Globus pallidus (tissue), 1 donor: ENCODE measurements at regions not wholly inside any gene's neighbourhood (a gene's known extent, or its start where the extent isn't known, plus 50 kb on each side); places are given as distances from the start of the nearest gene placed in this dataset.
"Not testable (repeated sequence)": the region's sequence is repeated elsewhere in the genome, so short reads cannot be mapped to it uniquely, and the experiment has no call there.

Source experiments
- DNase-seq: peaks from one replicate; pipeline ENCODE4 v3.0.0-alpha.2; 2015; ENCODE audit warnings: low spot score

GRCh38 chr12:116430911-116431565 is 128.1 kb upstream of the MAP1LC3B2 start:
- no peak for DNase-seq

- no peak for DNase-seq
Measured at GRCh38 chr12:116431677-116432300, 127.4 kb upstream of the MAP1LC3B2 start.

- no peak for DNase-seq
Measured at GRCh38 chr12:116432314-116432750, 126.8 kb upstream of the MAP1LC3B2 start.

- DNase-seq, result no peak
Measured at GRCh38 chr12:116433249-116433648, 125.9 kb upstream of the MAP1LC3B2 start.

GRCh38 chr12:116434155-116435011 is 124.8 kb upstream of the MAP1LC3B2 start:
- no peak for DNase-seq

GRCh38 chr12:116435984-116436383 is 123.2 kb upstream of the MAP1LC3B2 start:
- no peak for DNase-seq

GRCh38 chr12:116436561-116437249 is 122.5 kb upstream of the MAP1LC3B2 start:
- DNase-seq, result no peak

GRCh38 chr12:116441292-116441691 is 117.9 kb upstream of the MAP1LC3B2 start:
- peak; percentile 14 for DNase-seq

GRCh38 chr12:116442304-116442703 is 116.9 kb upstream of the MAP1LC3B2 start:
- no peak for DNase-seq

GRCh38 chr12:116442946-116443345 is 116.2 kb upstream of the MAP1LC3B2 start:
- DNase-seq, result no peak

- no peak for DNase-seq
Measured at GRCh38 chr12:116443821-116444589, 115.2 kb upstream of the MAP1LC3B2 start.

- DNase-seq, result no peak
Measured at GRCh38 chr12:116444590-116444943, 114.6 kb upstream of the MAP1LC3B2 start.

GRCh38 chr12:116448165-116448739 is 110.9 kb upstream of the MAP1LC3B2 start:
- no peak for DNase-seq

- DNase-seq, result no peak
Measured at GRCh38 chr12:116450406-116450910, 108.7 kb upstream of the MAP1LC3B2 start.

- DNase-seq, result not testable (repeated sequence)
Measured at GRCh38 chr12:116452975-116453374, 106.2 kb upstream of the MAP1LC3B2 start.

GRCh38 chr12:116453631-116454030 is 105.5 kb upstream of the MAP1LC3B2 start:
- no peak for DNase-seq

GRCh38 chr12:116454076-116454475 is 105.1 kb upstream of the MAP1LC3B2 start:
- DNase-seq, result no peak

GRCh38 chr12:116454950-116455447 is 104.2 kb upstream of the MAP1LC3B2 start:
- no peak for DNase-seq

- no peak for DNase-seq
Measured at GRCh38 chr12:116455540-116456329, 103.4 kb upstream of the MAP1LC3B2 start.
